ENCODE measurements at regions not wholly inside any gene's neighbourhood (a gene's known extent, or its start where the extent isn't known, plus 50 kb on each side); places are given as distances from the start of the nearest gene placed in this dataset.

DNA sequence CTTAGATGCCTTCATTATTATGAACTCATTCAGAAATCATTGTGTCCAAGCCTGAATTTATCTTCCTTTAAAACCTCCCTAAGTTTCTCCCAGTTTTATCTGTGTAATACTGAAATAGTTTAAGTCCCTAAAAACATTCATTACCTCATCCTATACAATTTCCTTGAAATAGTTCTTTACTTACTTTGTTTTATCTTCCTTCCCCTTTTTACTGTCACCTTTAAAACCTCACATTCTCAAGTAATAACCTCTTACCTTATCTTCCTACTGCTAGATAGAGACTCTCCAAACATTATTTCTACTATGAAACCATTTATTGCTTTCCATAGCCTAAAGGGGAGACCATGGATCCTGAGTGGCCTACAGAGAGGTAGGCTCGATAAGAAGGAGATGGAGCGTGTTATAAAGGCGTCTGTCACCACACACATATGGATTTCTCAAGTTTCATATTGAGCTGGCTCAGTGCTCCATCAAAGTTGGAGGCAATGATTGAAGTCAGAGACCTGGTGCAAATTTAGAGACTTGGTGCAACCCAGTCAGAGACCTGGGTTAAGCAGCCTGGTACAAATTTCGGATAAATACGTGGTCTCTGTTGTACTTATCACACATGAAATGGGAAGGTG, 140.4 kb downstream of the NFKBIZ start:
- Mint-ChIP-seq H3K4me3 (ENCODE audit: unreplicated experiment) (no peak overlapping the region), H3K36me3 (ENCODE audit: low read depth) (no peaks in the 10 kb centered on the region), H3K9me3 (ENCODE audit: low read depth) (no peaks in the 10 kb centered on the region), H3K4me1 (ENCODE audit: low read depth) (peaks cover 11% of the 10 kb centered on the region), H3K27me3 (ENCODE audit: low read depth) (no peaks in the 10 kb centered on the region), H3K27ac (ENCODE audit: unreplicated experiment) (no peak overlapping the region)
- DNase-seq (ENCODE audit: low spot score), result no peak
- TF ChIP-seq CTCF (IDR thresholded peaks at IDR 0.05), result no peak

DNA sequence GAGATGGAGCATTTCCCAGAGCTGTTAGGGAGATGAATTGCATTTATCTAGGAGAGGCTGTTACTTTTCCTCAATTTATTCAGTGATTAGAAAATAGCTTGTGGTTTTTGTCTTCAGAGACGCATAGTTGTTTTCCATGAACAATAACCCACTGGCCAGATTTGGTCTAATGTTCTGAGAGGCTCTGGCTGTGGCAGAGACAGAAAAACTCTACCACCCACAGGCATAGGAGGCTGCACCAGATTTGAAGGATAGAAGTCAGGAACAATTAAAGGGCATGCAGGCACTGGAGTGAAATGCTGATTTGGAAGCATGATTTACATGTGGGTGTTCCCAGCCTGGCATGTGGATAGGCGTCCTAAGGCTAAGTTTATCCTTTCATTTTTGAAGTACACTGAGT, 143.5 kb downstream of the NFKBIZ start:
- H3K4me1 Mint-ChIP-seq (ENCODE audit: low read depth), result peaks cover 26% of the 10 kb centered on the region
- no peaks in the 10 kb centered on the region for H3K27me3 Mint-ChIP-seq (ENCODE audit: low read depth)
- no peak overlapping the region for H3K27ac Mint-ChIP-seq (ENCODE audit: unreplicated experiment)
- no peaks in the 10 kb centered on the region for H3K36me3 Mint-ChIP-seq (ENCODE audit: low read depth)
- H3K4me3 Mint-ChIP-seq (ENCODE audit: unreplicated experiment), result no peak overlapping the region
- no peak for TF ChIP-seq CTCF (IDR thresholded peaks at IDR 0.05)
- DNase-seq (ENCODE audit: low spot score), result no peak
- no peaks in the 10 kb centered on the region for H3K9me3 Mint-ChIP-seq (ENCODE audit: low read depth)

GRCh38 chr3:101994386-101994785, 145.1 kb downstream of the NFKBIZ start:
- TF ChIP-seq CTCF (IDR thresholded peaks at IDR 0.05), result no peak
- peaks cover 39% of the 10 kb centered on the region for H3K4me1 Mint-ChIP-seq (ENCODE audit: low read depth)
- no peak overlapping the region for H3K4me3 Mint-ChIP-seq (ENCODE audit: unreplicated experiment)
- no peaks in the 10 kb centered on the region for H3K36me3 Mint-ChIP-seq (ENCODE audit: low read depth)
- H3K27me3 Mint-ChIP-seq (ENCODE audit: low read depth), result no peaks in the 10 kb centered on the region
- H3K27ac Mint-ChIP-seq (ENCODE audit: unreplicated experiment), result no peak overlapping the region
- DNase-seq (ENCODE audit: low spot score), result no peak
- H3K9me3 Mint-ChIP-seq (ENCODE audit: low read depth), result no peaks in the 10 kb centered on the region

- Mint-ChIP-seq H3K27ac (ENCODE audit: unreplicated experiment) (peak overlapping the region; percentile 71), H3K4me1 (ENCODE audit: low read depth) (peaks cover 48% of the 10 kb centered on the region), H3K36me3 (ENCODE audit: low read depth) (no peaks in the 10 kb centered on the region), H3K27me3 (ENCODE audit: low read depth) (no peaks in the 10 kb centered on the region), H3K4me3 (ENCODE audit: unreplicated experiment) (no peak overlapping the region), H3K9me3 (ENCODE audit: low read depth) (no peaks in the 10 kb centered on the region)
- DNase-seq (ENCODE audit: low spot score), result no peak
- no peak for TF ChIP-seq CTCF (IDR thresholded peaks at IDR 0.05)
These were observed 146.2 kb downstream of the NFKBIZ start for GRCh38 chr3:101995371-101996046.

GRCh38 chr3:101996832-101997231, 147.5 kb downstream of the NFKBIZ start:
- Mint-ChIP-seq H3K36me3 (ENCODE audit: low read depth) (no peaks in the 10 kb centered on the region), H3K9me3 (ENCODE audit: low read depth) (no peaks in the 10 kb centered on the region), H3K4me1 (ENCODE audit: low read depth) (peaks cover 48% of the 10 kb centered on the region), H3K27me3 (ENCODE audit: low read depth) (no peaks in the 10 kb centered on the region), H3K4me3 (ENCODE audit: unreplicated experiment) (no peak overlapping the region), H3K27ac (ENCODE audit: unreplicated experiment) (no peak overlapping the region)
- TF ChIP-seq CTCF (IDR thresholded peaks at IDR 0.05), result no peak
- no peak for DNase-seq (ENCODE audit: low spot score)

Measured in chondrocyte (in vitro differentiated cells).